Heart right ventricle (tissue), 16 donors: ENCODE measurements at regions not wholly inside any gene's neighbourhood (a gene's known extent, or its start where the extent isn't known, plus 50 kb on each side); places are given as distances from the start of the nearest gene placed in this dataset.

Experiments
- ATAC-seq, 8 donors: fragments of 200-7000 bp; cut with Tn5 transposase; one replicate each; pipeline ENCODE4 v1.9.1; 2020; ENCODE audit warnings: mild to moderate bottlenecking in 8 of 8, moderate library complexity in 8 of 8, moderate number of reproducible peaks in 1 of 8
- DNase-seq, 2 donors: peaks; one replicate each; pipeline ENCODE4 v3.0.0-alpha.2; 2020
- H3K27ac ChIP-seq, 10 donors: fragments of 200-600 bp; sonication (generic) in 2 of 10; one replicate each; pipeline versions ENCODE4 v1.5.0 to v1.8.0; 2020 to 2022; ENCODE audit warnings: mild to moderate bottlenecking in 3 of 10
- H3K27me3 ChIP-seq, 7 donors: fragments of 200-600 bp; one replicate each; pipeline ENCODE4 v1.8.0; 2021 to 2022; ENCODE audit warnings: mild to moderate bottlenecking in 2 of 7
- H3K36me3 ChIP-seq, 9 donors: fragments of 200-600 bp; sonication (generic) in 1 of 9; one replicate each; pipeline versions ENCODE4 v1.5.0 to v1.8.0; 2020 to 2022; ENCODE audit warnings: mild to moderate bottlenecking in 2 of 9
- H3K4me1 ChIP-seq, 9 donors: fragments of 200-600 bp; sonication (generic) in 1 of 9; one replicate each; pipeline versions ENCODE4 v1.5.0 to v1.8.0; 2020 to 2022; ENCODE audit warnings: mild to moderate bottlenecking in 4 of 9
- H3K4me3 ChIP-seq, 10 donors: fragments of 200-600 bp; sonication (generic) in 2 of 10; one replicate each; pipeline versions ENCODE4 v1.5.0 to v1.8.0; 2020 to 2022; ENCODE audit warnings: mild to moderate bottlenecking in 7 of 10, moderate library complexity in 2 of 10
- H3K9me3 ChIP-seq, 11 donors: fragments of 200-600 bp in 10 of 11; sonication (generic) in 2 of 11; one replicate each; pipeline versions ENCODE4 v1.5.0 to v1.8.0; 2013 to 2022; ENCODE audit warnings: mild to moderate bottlenecking in 2 of 11, control low read depth in 1 of 11, moderate library complexity in 1 of 11
- CTCF ChIP-seq, 9 donors: fragments of 200-600 bp; sonication (generic) in 2 of 9; IDR thresholded peaks; one replicate each; pipeline versions ENCODE4 v1.5.0 to v1.8.0; 2021 to 2022; ENCODE audit warnings: antibody characterized with exemption in 9 of 9, mild to moderate bottlenecking in 5 of 9, moderate library complexity in 1 of 9
- WGBS, 2 donors: extraction: QIAGEN DNeasy Blood & Tissue Kit; methylation state at CpG; one replicate each; pipeline ENCODE4 v1.1.7; 2013; ENCODE audit warnings: inconsistent platforms in 1 of 2; 5-methylcytosine and 5-hydroxymethylcytosine counted together
- intact Hi-C, 10 donors: fragments of 100-400 bp; cut with DNase I; formaldehyde crosslinking; loops; one replicate each; pipeline versions ENCODE4 v1.11.1 to v1.14.2; 2022
- donor health status: Arrhythmogenic right ventricular cardiomyopathy.
- donor health status: ischemic (EF 13 %, LVEDD 7.1; RV severe dilation, severe dysfunction).
- donor health status: healthy with polysubstance abuse.
- donor health status: DM: no; HTN: yes; CAD: no.
- donor health status: DM: no; HTN: no; CAD: no.
- donor health status: ischemic (EF 25% LVEDD 6.9; RV normal size, moderate dysfunction).
- donor health status: ischemic (EF 25% LVEDD 5.7; RV mildly dilated, moderate dysfunction).
- donor health status: healthy.
- donor health status: DM: yes; HTN: yes; CAD: no.
- donor health status: Ischemic cardiomyopathy.
- donor health status: ischemic (EF 35%, LVEDD 5.7; RV mildly dilated, moderate dysfunction).
- donor health status: nonischemic (EF 11% LVEDD 7.7; RV severe dilation, severe dysfunction).
- donor health status: DM: yes; HTN: yes; CAD: no.
- donor health status: PGD.
- donor health status: ischemic (EF 29% LVEDD 5.4; RV normal size, mild dysfunction).
- donor health status: nonischemic (EF 23%, LVEDD 6.1; RV moderate dilation, normal function).

- H3K36me3 ChIP-seq: no peaks in the 10 kb centered on the region
- TF ChIP-seq CTCF (IDR thresholded peaks at IDR 0.05): no peak
- H3K9me3 ChIP-seq: no peaks in the 10 kb centered on the region
- peaks cover 0 to 3% (median 0%) of the 10 kb centered on the region in 7 donors for H3K27me3 ChIP-seq
- no peak overlapping the region for H3K4me3 ChIP-seq
- intact Hi-C loops: no loop called here
- WGBS, 2 donors: 29 to 60% methylated on average over 2 of the region's 2 CpGs
- ATAC-seq (no peak), DNase-seq (no peak)
- H3K4me1 ChIP-seq: no peaks in the 10 kb centered on the region
- H3K27ac ChIP-seq: no peak overlapping the region
These were observed 145.0 kb upstream of the MEIS2 start for GRCh38 chr15:37245358-37245757.

DNA sequence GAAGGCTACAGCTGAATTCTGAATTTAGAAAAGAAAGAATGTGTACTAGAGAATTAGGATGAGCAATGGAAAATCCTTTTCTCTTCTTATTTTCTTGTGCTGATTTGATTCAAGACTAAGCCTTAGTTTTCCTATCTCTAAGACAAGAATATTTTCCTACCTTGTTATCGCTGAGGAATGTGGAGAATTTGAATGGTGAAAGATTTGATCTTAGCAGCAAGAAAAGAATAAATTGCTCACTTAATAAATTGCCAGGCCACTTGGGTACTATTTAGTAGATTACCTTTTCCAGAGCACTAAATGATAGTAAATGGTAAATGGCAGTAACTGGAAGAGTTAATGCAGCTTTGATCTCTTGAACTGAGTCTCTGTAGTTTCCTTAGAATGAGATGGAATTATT, 145.7 kb upstream of the MEIS2 start:
- Histone ChIP-seq H3K4me1 (no peaks in the 10 kb centered on the region), H3K36me3 (no peaks in the 10 kb centered on the region), H3K9me3 (no peaks in the 10 kb centered on the region), H3K27ac (no peak overlapping the region), H3K4me3 (no peak overlapping the region), H3K27me3 (peaks cover 0 to 3% (median 0%) of the 10 kb centered on the region in 7 donors)
- intact Hi-C loops: no loop called here
- DNase-seq (no peak), ATAC-seq (no peak)
- 55 to 64% methylated on average over 1 of the region's 1 CpG for WGBS, 2 donors
- no peak for TF ChIP-seq CTCF (IDR thresholded peaks at IDR 0.05)

DNA sequence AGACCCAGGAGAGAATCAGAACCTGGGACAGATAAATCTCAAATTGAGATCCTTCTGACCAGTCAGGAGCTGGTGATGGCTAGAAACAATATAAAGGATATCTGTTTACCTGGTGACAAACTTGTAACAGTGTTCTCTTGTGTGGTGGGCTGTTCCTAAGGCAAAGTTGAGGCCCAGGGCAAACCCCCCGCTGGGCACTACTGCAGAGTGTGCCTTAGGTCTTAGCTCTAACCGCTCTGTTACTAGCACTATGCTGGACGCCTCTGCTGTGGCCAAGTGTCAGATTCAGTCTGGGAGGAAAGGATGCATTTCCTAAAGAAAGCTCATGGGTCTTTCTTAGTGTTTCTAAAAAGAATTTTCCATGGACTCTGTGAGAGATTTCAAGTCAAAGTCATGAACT, 146.5 kb upstream of the MEIS2 start:
- peaks cover 0 to 3% (median 0%) of the 10 kb centered on the region in 7 donors for H3K27me3 ChIP-seq
- no peaks in the 10 kb centered on the region for H3K36me3 ChIP-seq
- ATAC-seq (no peak), DNase-seq (no peak)
- intact Hi-C loops: no loop called here
- TF ChIP-seq CTCF (IDR thresholded peaks at IDR 0.05): no peak
- no peaks in the 10 kb centered on the region for H3K9me3 ChIP-seq
- WGBS, 2 donors: 77 to 78% methylated on average over 3 of the region's 3 CpGs
- H3K4me1 ChIP-seq: no peaks in the 10 kb centered on the region
- no peak overlapping the region for H3K4me3 ChIP-seq
- no peak overlapping the region for H3K27ac ChIP-seq

DNA sequence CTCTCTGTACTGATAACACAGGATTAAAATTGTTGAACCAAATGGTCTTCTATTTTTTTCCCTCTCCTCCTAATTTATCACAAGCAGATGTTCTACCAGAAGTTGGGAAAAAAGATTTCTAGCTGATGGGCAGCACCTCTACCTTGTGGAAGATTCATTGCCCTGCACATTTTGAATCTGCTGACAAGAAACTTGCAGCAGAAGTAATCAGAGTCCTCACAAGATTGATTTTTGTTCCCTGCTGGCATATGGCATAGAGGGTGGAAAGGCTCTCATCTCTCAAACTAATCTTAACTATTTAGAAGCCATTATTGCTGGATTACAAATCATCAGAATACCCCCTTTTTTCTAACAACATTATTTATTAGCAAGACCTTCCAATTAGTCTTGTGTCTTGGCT, 148.9 kb upstream of the MEIS2 start:
- no peaks in the 10 kb centered on the region for H3K9me3 ChIP-seq
- ATAC-seq: no peak

More for the DNA sequence above, 148.9 kb upstream of the MEIS2 start:
- TF ChIP-seq CTCF (IDR thresholded peaks at IDR 0.05): no peak
- intact Hi-C loops: no loop called here
- H3K27me3 ChIP-seq: peaks cover 0 to 3% (median 0%) of the 10 kb centered on the region in 7 donors
- no peak overlapping the region for H3K27ac ChIP-seq
- no peak overlapping the region for H3K4me3 ChIP-seq
- H3K4me1 ChIP-seq: no peaks in the 10 kb centered on the region
- H3K36me3 ChIP-seq: no peaks in the 10 kb centered on the region
- DNase-seq: no peak
